SK-N-SH (cell line): ENCODE measurements at regions not wholly inside any gene's neighbourhood (a gene's known extent, or its start where the extent isn't known, plus 50 kb on each side); places are given as distances from the start of the nearest gene placed in this dataset.

Source experiments
- CTCF ChIA-PET: fragments of 300-600, 350-600 bp; formaldehyde crosslinking; extraction: SDS; loops from one replicate; lab custom pipeline; 2021; lab: Yijun Ruan, JAX
- POLR2A ChIA-PET: fragments of 350-600 bp; sonication (Branson Sonifier 250); formaldehyde crosslinking; extraction: SDS; loops from one replicate; lab custom pipeline; 2020; ENCODE audit warnings: antibody characterized with exemption, inconsistent platforms; lab: Yijun Ruan, JAX
- DNase-seq: peaks from one replicate; pipeline ENCODE4 v3.0.0; 2012
- H2AFZ ChIP-seq: fragments of 200-600 bp; sonication (generic); 2 replicates; pipeline ENCODE4 v1.8.1; 2016; ENCODE audit warnings: antibody characterized with exemption, mild to moderate bottlenecking, low read depth
- H3F3A ChIP-seq: fragments of 200-600 bp; sonication (generic); replicated peaks from 2 replicates; pipeline ENCODE3; 2016; ENCODE audit warnings: antibody characterized with exemption, mild to moderate bottlenecking; ENCODE audit not compliant: insufficient read depth
- H3K27ac ChIP-seq, 2 experiments: fragments of 200-500 bp in 1 of 2; fragments of 200-600 bp in 1 of 2; sonication (Bioruptor generic) in 1 of 2; sonication (generic), shearing (Covaris generic) in 1 of 2; 2 replicates each; pipeline versions ENCODE4 v1.5.1 to v1.6.1; 2014 to 2016; ENCODE audit warnings: low read depth in 2 of 2, inconsistent platforms in 1 of 2, low read length in 1 of 2, mild to moderate bottlenecking in 1 of 2, mixed read lengths in 1 of 2
- H3K27me3 ChIP-seq: fragments of 200-600 bp; sonication (generic), shearing (Covaris generic); 2 replicates; pipeline ENCODE4 v1.6.1; 2016; ENCODE audit warnings: mixed run types; ENCODE audit not compliant: insufficient read depth
- H3K36me3 ChIP-seq, 2 experiments: fragments of 200-500 bp in 1 of 2; fragments of 200-600 bp in 1 of 2; sonication (Bioruptor generic) in 1 of 2; sonication (generic) in 1 of 2; replicated peaks in 1 of 2; 2 replicates each; pipeline versions ENCODE3 to v1.5.1; 2014 to 2016; ENCODE audit warnings: low read length in 1 of 2, mild to moderate bottlenecking in 1 of 2; ENCODE audit not compliant: insufficient read depth in 2 of 2, control insufficient read depth in 1 of 2
- H3K4me1 ChIP-seq, 2 experiments: fragments of 200-500 bp in 1 of 2; fragments of 200-600 bp in 1 of 2; sonication (Bioruptor generic) in 1 of 2; sonication (generic), shearing (Covaris generic) in 1 of 2; 2 replicates each; pipeline versions ENCODE4 v1.5.1 to v1.6.1; 2014 to 2016; ENCODE audit warnings: low read depth in 1 of 2, low read length in 1 of 2, mixed run types in 1 of 2; ENCODE audit not compliant: insufficient read depth in 2 of 2, control insufficient read depth in 1 of 2
- H3K4me2 ChIP-seq: fragments of 200-600 bp; sonication (generic), shearing (Covaris generic); 2 replicates; pipeline ENCODE4 v1.6.1; 2017; ENCODE audit warnings: mixed run types
- H3K4me3 ChIP-seq, 2 experiments: fragments of 200-500 bp in 1 of 2; fragments of 200-600 bp in 1 of 2; sonication (Bioruptor generic) in 1 of 2; sonication (generic), shearing (Covaris generic) in 1 of 2; 2 replicates each; pipeline versions ENCODE4 v1.5.1 to v1.8.1; 2014 to 2016; ENCODE audit warnings: low read depth in 2 of 2, inconsistent platforms in 1 of 2, low read length in 1 of 2, mild to moderate bottlenecking in 1 of 2, mixed read lengths in 1 of 2, moderate library complexity in 1 of 2
- H3K79me2 ChIP-seq: fragments of 200-600 bp; sonication (generic); 2 replicates; pipeline ENCODE4 v1.8.1; 2017; ENCODE audit warnings: mild to moderate bottlenecking; ENCODE audit not compliant: insufficient read depth
- H3K9ac ChIP-seq: fragments of 200-600 bp; sonication (generic); 2 replicates; pipeline ENCODE4 v1.6.1; 2017; ENCODE audit warnings: mixed run types
- H3K9me2 ChIP-seq: fragments of 200-600 bp; sonication (generic); 2 replicates; pipeline ENCODE4 v1.6.1; 2017; ENCODE audit warnings: mixed run types
- H3K9me3 ChIP-seq: fragments of 200-600 bp; sonication (generic); 2 replicates; pipeline ENCODE4 v1.6.1; 2017; ENCODE audit warnings: mixed run types, mild to moderate bottlenecking, moderate library complexity
- H4K20me1 ChIP-seq: fragments of 200-600 bp; sonication (generic); 2 replicates; pipeline ENCODE4 v1.6.1; 2017; ENCODE audit warnings: mild to moderate bottlenecking, mixed run types; ENCODE audit not compliant: insufficient read depth
- CHD2 ChIP-seq: fragments of 150-350 bp; IDR thresholded peaks from 2 replicates; pipeline ENCODE4 v1.6.1; 2018; ENCODE audit warnings: low read length; ENCODE audit not compliant: partially characterized antibody
- EZH2phosphoT487 ChIP-seq: fragments of 200-600 bp; sonication (generic); IDR thresholded peaks from 2 replicates; pipeline ENCODE4 v1.6.1; 2017; ENCODE audit warnings: low read depth, mixed run types, mild to moderate bottlenecking, antibody characterized with exemption, moderate library complexity, borderline replicate concordance
- GABPA ChIP-seq: IDR thresholded peaks from 2 replicates; pipeline ENCODE4 v1.4.0; 2012; ENCODE audit warnings: low read depth, mild to moderate bottlenecking
- MXI1 ChIP-seq: IDR thresholded peaks from 2 replicates; pipeline ENCODE4 v1.6.1; 2012; ENCODE audit warnings: mild to moderate bottlenecking, low read depth, low read length, improper control_type of control experiment
- RAD21 ChIP-seq: IDR thresholded peaks from 2 replicates; pipeline ENCODE4 v1.6.1; 2012; ENCODE audit warnings: mild to moderate bottlenecking, low read length
- RXRA ChIP-seq: IDR thresholded peaks from 2 replicates; pipeline ENCODE4 v1.4.0; 2012; ENCODE audit warnings: low read depth, mild to moderate bottlenecking, borderline replicate concordance
- TAF1 ChIP-seq: IDR thresholded peaks from 2 replicates; pipeline ENCODE4 v1.6.1; 2012; ENCODE audit warnings: low read depth, mild to moderate bottlenecking, low read length, moderate library complexity, borderline replicate concordance
- TEAD4 ChIP-seq: IDR thresholded peaks from 2 replicates; pipeline ENCODE4 v1.4.0; 2012; ENCODE audit warnings: mild to moderate bottlenecking, borderline replicate concordance; ENCODE audit not compliant: insufficient read depth
- WGBS: methylation state at CpG from one replicate; pipeline ENCODE4 v1.1.6; 2017; ENCODE audit warnings: low lambda C conversion rate; 5-methylcytosine and 5-hydroxymethylcytosine counted together
- TF ChIP-seq, protein P1 (sequence below): fragments of 150-350 bp; IDR thresholded peaks from 2 replicates; pipeline ENCODE4 v1.6.1; 2016; ENCODE audit warnings: mild to moderate bottlenecking, low read depth, low read length
- TF ChIP-seq, protein P2 (sequence below): IDR thresholded peaks from 2 replicates; pipeline ENCODE4 v1.4.0; 2012; ENCODE audit warnings: low read depth
- TF ChIP-seq, protein P3 (sequence below): IDR thresholded peaks from 2 replicates; pipeline ENCODE4 v1.6.1; 2012; ENCODE audit warnings: mild to moderate bottlenecking, low read depth, low read length, moderate library complexity

DNA sequence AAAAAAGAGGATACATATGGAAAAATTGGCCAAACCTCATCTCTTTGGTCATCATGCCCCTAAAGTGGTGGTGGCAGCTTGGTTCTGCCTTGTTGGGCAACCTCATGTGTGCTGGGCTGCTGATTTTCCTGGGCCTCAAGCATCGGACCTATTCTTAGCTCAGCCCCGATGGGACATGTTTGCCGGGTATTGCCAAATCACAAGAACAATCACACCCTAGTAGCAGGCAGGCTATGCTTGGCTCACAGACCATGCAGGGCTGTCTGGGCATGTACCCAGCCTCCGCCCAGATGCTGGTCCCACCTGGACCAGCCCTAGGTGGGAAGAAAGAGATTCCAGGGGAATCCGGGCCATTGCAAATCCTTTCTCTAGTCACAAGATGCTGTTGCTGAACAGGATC is 189.4 kb upstream of the FGGY start:
- CTCF ChIA-PET: interaction anchor here (1.0 kb wide), 1 partner anchor 592 kb away, joined by 4 read pairs; no protein-coding TSS in a partner anchor
- POLR2A ChIA-PET: no interaction called here

DNA sequence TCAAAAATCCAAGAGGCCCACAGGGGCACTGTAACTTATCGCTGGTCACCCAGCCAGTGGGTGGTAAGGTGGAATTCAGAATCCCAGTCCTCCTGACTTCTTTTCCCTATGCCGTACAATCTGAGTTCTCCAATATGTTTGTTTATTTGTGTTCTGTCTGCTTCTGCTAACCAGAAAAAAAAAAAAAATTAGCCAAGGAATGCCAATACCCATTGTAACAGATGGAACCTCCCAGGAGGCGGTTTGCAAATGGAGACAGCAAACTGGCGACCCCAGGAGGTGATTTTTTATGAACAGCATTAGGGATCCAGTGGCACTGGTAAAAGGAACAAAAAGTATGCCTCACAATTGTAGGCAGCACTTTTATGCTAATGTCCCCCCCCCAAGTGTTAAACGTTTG is 189.0 kb upstream of the FGGY start:
- Histone ChIP-seq H3K27me3 (no peaks in the 10 kb centered on the region), H3K4me2 (no peak overlapping the region), H3K9ac (no peak overlapping the region), H3K9me3 (peaks cover 4% of the 10 kb centered on the region; the same call in 1 of the 2 replicates), H3K79me2 (no peaks in the 10 kb centered on the region), H2AFZ (no peak overlapping the region), H3K4me1 (no peaks in the 10 kb centered on the region; a peak in 1 of 4 replicates), H3K27ac (no peak overlapping the region), H3K9me2 (no peaks in the 10 kb centered on the region)
- WGBS: 88% methylated on average over 5 of the region's 5 CpGs
- POLR2A ChIA-PET: no interaction called here
- no peak for DNase-seq
- TF ChIP-seq, protein P1, sequence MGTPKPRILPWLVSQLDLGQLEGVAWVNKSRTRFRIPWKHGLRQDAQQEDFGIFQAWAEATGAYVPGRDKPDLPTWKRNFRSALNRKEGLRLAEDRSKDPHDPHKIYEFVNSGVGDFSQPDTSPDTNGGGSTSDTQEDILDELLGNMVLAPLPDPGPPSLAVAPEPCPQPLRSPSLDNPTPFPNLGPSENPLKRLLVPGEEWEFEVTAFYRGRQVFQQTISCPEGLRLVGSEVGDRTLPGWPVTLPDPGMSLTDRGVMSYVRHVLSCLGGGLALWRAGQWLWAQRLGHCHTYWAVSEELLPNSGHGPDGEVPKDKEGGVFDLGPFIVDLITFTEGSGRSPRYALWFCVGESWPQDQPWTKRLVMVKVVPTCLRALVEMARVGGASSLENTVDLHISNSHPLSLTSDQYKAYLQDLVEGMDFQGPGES: no peak
- TF ChIP-seq EZH2phosphoT487 (no peak), RAD21 (0 out of 2 replicates have a peak, but pooled peaks have one; percentile 5), CHD2 (no peak), TAF1 (no peak), MXI1 (no peak)
- TF ChIP-seq, protein P2, sequence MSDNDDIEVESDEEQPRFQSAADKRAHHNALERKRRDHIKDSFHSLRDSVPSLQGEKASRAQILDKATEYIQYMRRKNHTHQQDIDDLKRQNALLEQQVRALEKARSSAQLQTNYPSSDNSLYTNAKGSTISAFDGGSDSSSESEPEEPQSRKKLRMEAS: no peak
- TF ChIP-seq, protein P3, sequence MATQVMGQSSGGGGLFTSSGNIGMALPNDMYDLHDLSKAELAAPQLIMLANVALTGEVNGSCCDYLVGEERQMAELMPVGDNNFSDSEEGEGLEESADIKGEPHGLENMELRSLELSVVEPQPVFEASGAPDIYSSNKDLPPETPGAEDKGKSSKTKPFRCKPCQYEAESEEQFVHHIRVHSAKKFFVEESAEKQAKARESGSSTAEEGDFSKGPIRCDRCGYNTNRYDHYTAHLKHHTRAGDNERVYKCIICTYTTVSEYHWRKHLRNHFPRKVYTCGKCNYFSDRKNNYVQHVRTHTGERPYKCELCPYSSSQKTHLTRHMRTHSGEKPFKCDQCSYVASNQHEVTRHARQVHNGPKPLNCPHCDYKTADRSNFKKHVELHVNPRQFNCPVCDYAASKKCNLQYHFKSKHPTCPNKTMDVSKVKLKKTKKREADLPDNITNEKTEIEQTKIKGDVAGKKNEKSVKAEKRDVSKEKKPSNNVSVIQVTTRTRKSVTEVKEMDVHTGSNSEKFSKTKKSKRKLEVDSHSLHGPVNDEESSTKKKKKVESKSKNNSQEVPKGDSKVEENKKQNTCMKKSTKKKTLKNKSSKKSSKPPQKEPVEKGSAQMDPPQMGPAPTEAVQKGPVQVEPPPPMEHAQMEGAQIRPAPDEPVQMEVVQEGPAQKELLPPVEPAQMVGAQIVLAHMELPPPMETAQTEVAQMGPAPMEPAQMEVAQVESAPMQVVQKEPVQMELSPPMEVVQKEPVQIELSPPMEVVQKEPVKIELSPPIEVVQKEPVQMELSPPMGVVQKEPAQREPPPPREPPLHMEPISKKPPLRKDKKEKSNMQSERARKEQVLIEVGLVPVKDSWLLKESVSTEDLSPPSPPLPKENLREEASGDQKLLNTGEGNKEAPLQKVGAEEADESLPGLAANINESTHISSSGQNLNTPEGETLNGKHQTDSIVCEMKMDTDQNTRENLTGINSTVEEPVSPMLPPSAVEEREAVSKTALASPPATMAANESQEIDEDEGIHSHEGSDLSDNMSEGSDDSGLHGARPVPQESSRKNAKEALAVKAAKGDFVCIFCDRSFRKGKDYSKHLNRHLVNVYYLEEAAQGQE: no peak
- TF ChIP-seq, all 33 proteins: peak for 1
- no peaks in the 10 kb centered on the region for H3K36me3 ChIP-seq
- no peaks in the 10 kb centered on the region for H3F3A ChIP-seq
- CTCF ChIA-PET: interaction anchor here (1.6 kb wide), 1 partner anchor 652 kb away, joined by 3 read pairs; no protein-coding TSS in a partner anchor
- no peaks in the 10 kb centered on the region for H4K20me1 ChIP-seq
- no peak overlapping the region for H3K4me3 ChIP-seq

More for the DNA sequence above, 189.4 kb upstream of the FGGY start:
- no peak overlapping the region for H3K27ac ChIP-seq
- TF ChIP-seq EZH2phosphoT487 (no peak), TEAD4 (no peak), RXRA (no peak), GABPA (no peak)
- H3K4me3 ChIP-seq: no peak overlapping the region
- H3K4me2 ChIP-seq: no peak overlapping the region
- no peaks in the 10 kb centered on the region for H3K9me2 ChIP-seq
- no peak overlapping the region for H3K9ac ChIP-seq
- H3K36me3 ChIP-seq: no peaks in the 10 kb centered on the region
- peaks cover 4% of the 10 kb centered on the region; the same call in 1 of the 2 replicates for H3K9me3 ChIP-seq
- no peak overlapping the region for H2AFZ ChIP-seq
- DNase-seq: no peak
- no peaks in the 10 kb centered on the region for H3K27me3 ChIP-seq
- H3F3A ChIP-seq: no peaks in the 10 kb centered on the region
- no peaks in the 10 kb centered on the region for H3K4me1 ChIP-seq
- no peaks in the 10 kb centered on the region for H3K79me2 ChIP-seq
- 98% methylated on average over 5 of the region's 5 CpGs for WGBS
- H4K20me1 ChIP-seq: no peaks in the 10 kb centered on the region
